ENCODE measurements at regions not wholly inside any gene's neighbourhood (a gene's known extent, or its start where the extent isn't known, plus 50 kb on each side); places are given as distances from the start of the nearest gene placed in this dataset.

GRCh38 chr5:71977311-71977710 is 130.0 kb upstream of the MAP1B start:
- H3K36me3 ChIP-seq (ENCODE audit: control insufficient read depth, insufficient read depth, low read length): no peaks in the 10 kb centered on the region
- no peaks in the 10 kb centered on the region for H3K27me3 ChIP-seq (ENCODE audit: control insufficient read depth, insufficient read depth, low read length)
- no peak overlapping the region for H3K27ac ChIP-seq (ENCODE audit: low read depth, low read length)

GRCh38 chr5:71978216-71978615 is 129.1 kb upstream of the MAP1B start:
- H3K4me1 ChIP-seq (ENCODE audit: control insufficient read depth, insufficient read depth, low read length): no peaks in the 10 kb centered on the region
- H3K4me3 ChIP-seq (ENCODE audit: low read length): no peak overlapping the region
- H3K27me3 ChIP-seq (ENCODE audit: control insufficient read depth, insufficient read depth, low read length): no peaks in the 10 kb centered on the region
- no peaks in the 10 kb centered on the region for H3K36me3 ChIP-seq (ENCODE audit: control insufficient read depth, insufficient read depth, low read length)
- no peak overlapping the region for H3K27ac ChIP-seq (ENCODE audit: low read depth, low read length)
- no peak overlapping the region for H3K9ac ChIP-seq (ENCODE audit: low read length)

More at GRCh38 chr5:71977311-71977710, 130.0 kb upstream of the MAP1B start:
- H3K4me3 ChIP-seq (ENCODE audit: low read length): no peak overlapping the region
- H3K9ac ChIP-seq (ENCODE audit: low read length): no peak overlapping the region
- H3K4me1 ChIP-seq (ENCODE audit: control insufficient read depth, insufficient read depth, low read length): no peaks in the 10 kb centered on the region

GRCh38 chr5:71982717-71983395 is 124.4 kb upstream of the MAP1B start:
- no peak overlapping the region for H3K9ac ChIP-seq (ENCODE audit: low read length)
- no peaks in the 10 kb centered on the region for H3K4me1 ChIP-seq (ENCODE audit: control insufficient read depth, insufficient read depth, low read length)
- H3K27me3 ChIP-seq (ENCODE audit: control insufficient read depth, insufficient read depth, low read length): no peaks in the 10 kb centered on the region

GRCh38 chr5:71986101-71986500 is 121.2 kb upstream of the MAP1B start:
- Histone ChIP-seq H3K4me1 (ENCODE audit: control insufficient read depth, insufficient read depth, low read length) (no peaks in the 10 kb centered on the region), H3K9ac (ENCODE audit: low read length) (no peak overlapping the region), H3K4me3 (ENCODE audit: low read length) (no peak overlapping the region), H3K36me3 (ENCODE audit: control insufficient read depth, insufficient read depth, low read length) (no peaks in the 10 kb centered on the region), H3K27me3 (ENCODE audit: control insufficient read depth, insufficient read depth, low read length) (no peaks in the 10 kb centered on the region), H3K27ac (ENCODE audit: low read depth, low read length) (no peak overlapping the region)

More at GRCh38 chr5:71982717-71983395, 124.4 kb upstream of the MAP1B start:
- Histone ChIP-seq H3K27ac (ENCODE audit: low read depth, low read length) (no peak overlapping the region), H3K36me3 (ENCODE audit: control insufficient read depth, insufficient read depth, low read length) (no peaks in the 10 kb centered on the region), H3K4me3 (ENCODE audit: low read length) (no peak overlapping the region)

- H3K4me3 ChIP-seq (ENCODE audit: low read length): no peak overlapping the region
- no peaks in the 10 kb centered on the region for H3K36me3 ChIP-seq (ENCODE audit: control insufficient read depth, insufficient read depth, low read length)
- H3K27ac ChIP-seq (ENCODE audit: low read depth, low read length): no peak overlapping the region
- H3K9ac ChIP-seq (ENCODE audit: low read length): no peak overlapping the region
- no peaks in the 10 kb centered on the region for H3K4me1 ChIP-seq (ENCODE audit: control insufficient read depth, insufficient read depth, low read length)
- no peaks in the 10 kb centered on the region for H3K27me3 ChIP-seq (ENCODE audit: control insufficient read depth, insufficient read depth, low read length)
Observed at GRCh38 chr5:71988808-71989207, 118.5 kb upstream of the MAP1B start.

GRCh38 chr5:71993600-71993999 is 113.7 kb upstream of the MAP1B start:
- Histone ChIP-seq H3K27me3 (ENCODE audit: control insufficient read depth, insufficient read depth, low read length) (no peaks in the 10 kb centered on the region), H3K36me3 (ENCODE audit: control insufficient read depth, insufficient read depth, low read length) (no peaks in the 10 kb centered on the region), H3K9ac (ENCODE audit: low read length) (no peak overlapping the region), H3K4me1 (ENCODE audit: control insufficient read depth, insufficient read depth, low read length) (no peaks in the 10 kb centered on the region), H3K4me3 (ENCODE audit: low read length) (no peak overlapping the region), H3K27ac (ENCODE audit: low read depth, low read length) (no peak overlapping the region)

GRCh38 chr5:71996789-71997188 is 110.5 kb upstream of the MAP1B start:
- Histone ChIP-seq H3K9ac (ENCODE audit: low read length) (no peak overlapping the region), H3K36me3 (ENCODE audit: control insufficient read depth, insufficient read depth, low read length) (no peaks in the 10 kb centered on the region), H3K4me1 (ENCODE audit: control insufficient read depth, insufficient read depth, low read length) (no peaks in the 10 kb centered on the region), H3K27me3 (ENCODE audit: control insufficient read depth, insufficient read depth, low read length) (no peaks in the 10 kb centered on the region), H3K4me3 (ENCODE audit: low read length) (no peak overlapping the region), H3K27ac (ENCODE audit: low read depth, low read length) (no peak overlapping the region)

- no peaks in the 10 kb centered on the region for H3K27me3 ChIP-seq (ENCODE audit: control insufficient read depth, insufficient read depth, low read length)
- H3K4me3 ChIP-seq (ENCODE audit: low read length): no peak overlapping the region
- H3K27ac ChIP-seq (ENCODE audit: low read depth, low read length): no peak overlapping the region
- H3K9ac ChIP-seq (ENCODE audit: low read length): no peak overlapping the region
- no peaks in the 10 kb centered on the region for H3K36me3 ChIP-seq (ENCODE audit: control insufficient read depth, insufficient read depth, low read length)
- no peaks in the 10 kb centered on the region for H3K4me1 ChIP-seq (ENCODE audit: control insufficient read depth, insufficient read depth, low read length)
Observed at GRCh38 chr5:71998746-71999145, 108.5 kb upstream of the MAP1B start.

- Histone ChIP-seq H3K9ac (ENCODE audit: low read length) (no peak overlapping the region), H3K4me1 (ENCODE audit: control insufficient read depth, insufficient read depth, low read length) (no peaks in the 10 kb centered on the region), H3K4me3 (ENCODE audit: low read length) (no peak overlapping the region), H3K36me3 (ENCODE audit: control insufficient read depth, insufficient read depth, low read length) (no peaks in the 10 kb centered on the region), H3K27me3 (ENCODE audit: control insufficient read depth, insufficient read depth, low read length) (no peaks in the 10 kb centered on the region), H3K27ac (ENCODE audit: low read depth, low read length) (no peak overlapping the region)
Observed at GRCh38 chr5:72000707-72001106, 106.6 kb upstream of the MAP1B start.

GRCh38 chr5:72005671-72006070 is 101.6 kb upstream of the MAP1B start:
- Histone ChIP-seq H3K36me3 (ENCODE audit: control insufficient read depth, insufficient read depth, low read length) (no peaks in the 10 kb centered on the region), H3K4me3 (ENCODE audit: low read length) (no peak overlapping the region), H3K9ac (ENCODE audit: low read length) (no peak overlapping the region), H3K27ac (ENCODE audit: low read depth, low read length) (no peak overlapping the region), H3K4me1 (ENCODE audit: control insufficient read depth, insufficient read depth, low read length) (no peaks in the 10 kb centered on the region), H3K27me3 (ENCODE audit: control insufficient read depth, insufficient read depth, low read length) (no peaks in the 10 kb centered on the region)

GRCh38 chr5:72006361-72006760 is 100.9 kb upstream of the MAP1B start:
- H3K27ac ChIP-seq (ENCODE audit: low read depth, low read length): no peak overlapping the region
- H3K4me3 ChIP-seq (ENCODE audit: low read length): no peak overlapping the region
- H3K27me3 ChIP-seq (ENCODE audit: control insufficient read depth, insufficient read depth, low read length): no peaks in the 10 kb centered on the region
- H3K9ac ChIP-seq (ENCODE audit: low read length): no peak overlapping the region
- H3K4me1 ChIP-seq (ENCODE audit: control insufficient read depth, insufficient read depth, low read length): no peaks in the 10 kb centered on the region
- no peaks in the 10 kb centered on the region for H3K36me3 ChIP-seq (ENCODE audit: control insufficient read depth, insufficient read depth, low read length)

GRCh38 chr5:72007336-72008111 is 99.8 kb upstream of the MAP1B start:
- Histone ChIP-seq H3K27ac (ENCODE audit: low read depth, low read length) (no peak overlapping the region), H3K9ac (ENCODE audit: low read length) (no peak overlapping the region), H3K27me3 (ENCODE audit: control insufficient read depth, insufficient read depth, low read length) (no peaks in the 10 kb centered on the region), H3K4me3 (ENCODE audit: low read length) (no peak overlapping the region), H3K4me1 (ENCODE audit: control insufficient read depth, insufficient read depth, low read length) (no peaks in the 10 kb centered on the region), H3K36me3 (ENCODE audit: control insufficient read depth, insufficient read depth, low read length) (no peaks in the 10 kb centered on the region)

GRCh38 chr5:72009280-72009679 is 98.0 kb upstream of the MAP1B start:
- H3K27ac ChIP-seq (ENCODE audit: low read depth, low read length): no peak overlapping the region
- H3K36me3 ChIP-seq (ENCODE audit: control insufficient read depth, insufficient read depth, low read length): no peaks in the 10 kb centered on the region
- H3K4me3 ChIP-seq (ENCODE audit: low read length): no peak overlapping the region
- H3K27me3 ChIP-seq (ENCODE audit: control insufficient read depth, insufficient read depth, low read length): no peaks in the 10 kb centered on the region
- no peak overlapping the region for H3K9ac ChIP-seq (ENCODE audit: low read length)
- H3K4me1 ChIP-seq (ENCODE audit: control insufficient read depth, insufficient read depth, low read length): no peaks in the 10 kb centered on the region
